Renal cortical epithelial cell (primary cell): ENCODE measurements at regions not wholly inside any gene's neighbourhood (a gene's known extent, or its start where the extent isn't known, plus 50 kb on each side); places are given as distances from the start of the nearest gene placed in this dataset.
A peak's percentile ranks its signal among the peaks of the same experiment; 100 is the strongest.

Experiments used
- DNase-seq: peaks from one replicate; pipeline ENCODE4 v3.0.0-alpha.2; 2011; ENCODE audit warnings: low read depth

- no peak for DNase-seq
Measured at GRCh38 chr10:28811639-28812349, 134.5 kb downstream of the BAMBI start.

GRCh38 chr10:28812384-28813372, 135.4 kb downstream of the BAMBI start:
- DNase-seq, result no peak

- no peak for DNase-seq
Measured at GRCh38 chr10:28815681-28816080, 138.4 kb downstream of the BAMBI start.

- DNase-seq, result no peak
Measured at GRCh38 chr10:28822719-28823464, 145.6 kb downstream of the BAMBI start.

GRCh38 chr10:28823501-28824075, 146.3 kb downstream of the BAMBI start:
- DNase-seq, result no peak

- no peak for DNase-seq
Measured at GRCh38 chr10:28833313-28833712, 156.0 kb downstream of the BAMBI start.

- DNase-seq, result no peak
Measured at GRCh38 chr10:28836435-28836743, 159.1 kb downstream of the BAMBI start.

GRCh38 chr10:28837613-28838390, 160.5 kb downstream of the BAMBI start:
- DNase-seq, result no peak

GRCh38 chr10:28838908-28839307, 161.6 kb downstream of the BAMBI start:
- DNase-seq, result no peak

- DNase-seq, result peak; percentile 46
Measured at GRCh38 chr10:28839600-28840007, 162.3 kb downstream of the BAMBI start.

GRCh38 chr10:28840202-28840601, 162.9 kb downstream of the BAMBI start:
- no peak for DNase-seq

GRCh38 chr10:28840971-28841370, 163.7 kb downstream of the BAMBI start:
- no peak for DNase-seq

GRCh38 chr10:28841625-28842024, 164.3 kb downstream of the BAMBI start:
- no peak for DNase-seq

- peak; percentile 78 for DNase-seq
Measured at GRCh38 chr10:28842321-28842720, 165.0 kb downstream of the BAMBI start.

- DNase-seq, result no peak
Measured at GRCh38 chr10:28845009-28845682, 167.8 kb downstream of the BAMBI start.

- no peak for DNase-seq
Measured at GRCh38 chr10:28849309-28849708, 172.0 kb downstream of the BAMBI start.

GRCh38 chr10:28849821-28850220, 172.5 kb downstream of the BAMBI start:
- no peak for DNase-seq

GRCh38 chr10:28850784-28851183, 173.5 kb downstream of the BAMBI start:
- no peak for DNase-seq

- peak; percentile 65 for DNase-seq
Measured at GRCh38 chr10:28853195-28853594, 175.9 kb downstream of the BAMBI start.

- no peak for DNase-seq
Measured at GRCh38 chr10:28857164-28857563, 179.8 kb downstream of the BAMBI start.

GRCh38 chr10:28858646-28859045, 181.3 kb downstream of the BAMBI start:
- no peak for DNase-seq
